OCI-LY1 (cell line): ENCODE measurements at regions not wholly inside any gene's neighbourhood (a gene's known extent, or its start where the extent isn't known, plus 50 kb on each side); places are given as distances from the start of the nearest gene placed in this dataset.

ENCODE experiments used
- EZH2 ChIP-seq: fragments of 200-600 bp; sonication (generic), shearing (Covaris generic); IDR thresholded peaks from 2 replicates; pipeline ENCODE4 v1.8.0; 2017; ENCODE audit warnings: borderline replicate concordance, mixed run types, mild to moderate bottlenecking, antibody characterized with exemption, low read length, moderate library complexity, mixed read lengths
- TF ChIP-seq, protein P1 (sequence below): fragments of 200-600 bp; sonication (generic), shearing (Covaris generic); IDR thresholded peaks from 2 replicates; pipeline ENCODE4 v1.5.1; 2017; ENCODE audit warnings: mild to moderate bottlenecking, antibody characterized with exemption, low read length, moderate library complexity, mixed read lengths

DNA sequence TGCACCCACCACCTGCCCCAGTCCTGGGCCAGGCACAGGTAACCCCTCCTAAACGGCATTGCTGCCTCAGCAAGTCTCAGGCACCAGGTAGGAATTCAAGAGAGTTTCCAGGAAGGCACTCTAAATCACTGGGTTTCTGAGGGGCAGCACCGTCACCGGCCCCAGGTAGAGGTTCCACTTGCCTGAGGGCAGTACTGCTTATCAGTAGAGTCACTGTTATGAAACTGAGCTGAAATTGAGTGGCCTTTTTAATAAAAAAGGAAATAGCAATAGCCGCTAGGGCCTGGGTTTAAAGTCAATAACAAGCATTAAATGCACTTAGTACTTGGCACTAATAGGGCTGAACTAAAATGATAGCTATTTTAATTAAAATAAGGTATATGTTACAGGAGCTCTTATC lies 653.7 kb downstream of the METTL4 start:
- TF ChIP-seq EZH2: no peak
- TF ChIP-seq, protein P1, sequence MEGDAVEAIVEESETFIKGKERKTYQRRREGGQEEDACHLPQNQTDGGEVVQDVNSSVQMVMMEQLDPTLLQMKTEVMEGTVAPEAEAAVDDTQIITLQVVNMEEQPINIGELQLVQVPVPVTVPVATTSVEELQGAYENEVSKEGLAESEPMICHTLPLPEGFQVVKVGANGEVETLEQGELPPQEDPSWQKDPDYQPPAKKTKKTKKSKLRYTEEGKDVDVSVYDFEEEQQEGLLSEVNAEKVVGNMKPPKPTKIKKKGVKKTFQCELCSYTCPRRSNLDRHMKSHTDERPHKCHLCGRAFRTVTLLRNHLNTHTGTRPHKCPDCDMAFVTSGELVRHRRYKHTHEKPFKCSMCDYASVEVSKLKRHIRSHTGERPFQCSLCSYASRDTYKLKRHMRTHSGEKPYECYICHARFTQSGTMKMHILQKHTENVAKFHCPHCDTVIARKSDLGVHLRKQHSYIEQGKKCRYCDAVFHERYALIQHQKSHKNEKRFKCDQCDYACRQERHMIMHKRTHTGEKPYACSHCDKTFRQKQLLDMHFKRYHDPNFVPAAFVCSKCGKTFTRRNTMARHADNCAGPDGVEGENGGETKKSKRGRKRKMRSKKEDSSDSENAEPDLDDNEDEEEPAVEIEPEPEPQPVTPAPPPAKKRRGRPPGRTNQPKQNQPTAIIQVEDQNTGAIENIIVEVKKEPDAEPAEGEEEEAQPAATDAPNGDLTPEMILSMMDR: no peak
